HAP-1 (cell line): ENCODE measurements at regions not wholly inside any gene's neighbourhood (a gene's known extent, or its start where the extent isn't known, plus 50 kb on each side); places are given as distances from the start of the nearest gene placed in this dataset.

Experiments used
- DNase-seq, 2 experiments: peaks; one replicate each; pipeline ENCODE4 v3.0.0-alpha.2; 2016 to 2020; ENCODE audit warnings: low spot score in 2 of 2
- H3K27me3 ChIP-seq: fragments of 250-450 bp; sonication (Bioruptor Pico); 2 replicates; pipeline ENCODE4 v1.5.1; 2020; ENCODE audit warnings: low read depth, mild to moderate bottlenecking, moderate library complexity
- H3K36me3 ChIP-seq: fragments of 250-450 bp; sonication (Bioruptor Pico); replicated peaks from 2 replicates; pipeline ENCODE4 v1.5.1; 2020; ENCODE audit warnings: mild to moderate bottlenecking
- H3K4me1 ChIP-seq: fragments of 250-450 bp; sonication (Bioruptor Pico); 2 replicates; pipeline ENCODE4 v1.5.1; 2020; ENCODE audit warnings: mild to moderate bottlenecking
- H3K4me3 ChIP-seq: fragments of 250-450 bp; sonication (Bioruptor Pico); 2 replicates; pipeline ENCODE4 v1.5.1; 2020; ENCODE audit warnings: mild to moderate bottlenecking, moderate library complexity
- H3K9me3 ChIP-seq: fragments of 250-450 bp; sonication (Bioruptor Pico); 2 replicates; pipeline ENCODE4 v1.5.1; 2020; ENCODE audit warnings: mild to moderate bottlenecking, moderate library complexity
- in situ Hi-C: fragments of 300-500 bp; cut with MboI; formaldehyde crosslinking; loops from 3 replicates; pipeline ENCODE4 v1.14.3; 2020; ENCODE audit warnings: low sequenced_read_pairs, inconsistent platforms, mixed read lengths

- in situ Hi-C loops = no loop called here
- no peak for DNase-seq
- H3K4me3 ChIP-seq = no peak overlapping the region
Observed at GRCh38 chr9:96084331-96084734, 208.8 kb downstream of the ERCC6L2 start.

GRCh38 chr9:96082516-96083232 is 207.2 kb downstream of the ERCC6L2 start:
- in situ Hi-C loops = no loop called here
- H3K9me3 ChIP-seq = no peaks in the 10 kb centered on the region
- no peaks in the 10 kb centered on the region for H3K36me3 ChIP-seq
- no peaks in the 10 kb centered on the region; the same call in 1 of the 2 replicates for H3K4me1 ChIP-seq
- peaks cover 6% of the 10 kb centered on the region for H3K27me3 ChIP-seq
- H3K4me3 ChIP-seq = no peak overlapping the region
- no peak for DNase-seq

More at GRCh38 chr9:96084331-96084734, 208.8 kb downstream of the ERCC6L2 start:
- Histone ChIP-seq H3K27me3 (peaks cover 9% of the 10 kb centered on the region), H3K9me3 (no peaks in the 10 kb centered on the region), H3K36me3 (no peaks in the 10 kb centered on the region), H3K4me1 (no peaks in the 10 kb centered on the region; the same call in 1 of the 2 replicates)

- H3K9me3 ChIP-seq = no peaks in the 10 kb centered on the region
- DNase-seq = no peak
- H3K4me3 ChIP-seq = no peak overlapping the region
- in situ Hi-C loops = no loop called here
- no peaks in the 10 kb centered on the region for H3K27me3 ChIP-seq
- no peaks in the 10 kb centered on the region; the same call in 1 of the 2 replicates for H3K4me1 ChIP-seq
- H3K36me3 ChIP-seq = no peaks in the 10 kb centered on the region
Observed at GRCh38 chr9:96080364-96080763, 204.9 kb downstream of the ERCC6L2 start.

GRCh38 chr9:96079779-96080178 is 204.3 kb downstream of the ERCC6L2 start:
- in situ Hi-C loops = no loop called here
- Histone ChIP-seq H3K9me3 (no peaks in the 10 kb centered on the region), H3K27me3 (no peaks in the 10 kb centered on the region), H3K4me3 (no peak overlapping the region), H3K36me3 (no peaks in the 10 kb centered on the region), H3K4me1 (no peaks in the 10 kb centered on the region; the same call in 1 of the 2 replicates)
- DNase-seq = no peak

- Histone ChIP-seq H3K9me3 (no peaks in the 10 kb centered on the region), H3K27me3 (no peaks in the 10 kb centered on the region), H3K4me1 (no peaks in the 10 kb centered on the region; the same call in 1 of the 2 replicates), H3K4me3 (no peak overlapping the region), H3K36me3 (no peaks in the 10 kb centered on the region)
- DNase-seq = no peak
- in situ Hi-C loops = no loop called here
Observed at GRCh38 chr9:96078897-96079490, 203.5 kb downstream of the ERCC6L2 start.

GRCh38 chr9:96075757-96076156 is 200.3 kb downstream of the ERCC6L2 start:
- Histone ChIP-seq H3K4me3 (no peak overlapping the region), H3K27me3 (no peaks in the 10 kb centered on the region), H3K36me3 (no peaks in the 10 kb centered on the region), H3K4me1 (no peaks in the 10 kb centered on the region; the same call in 1 of the 2 replicates), H3K9me3 (no peaks in the 10 kb centered on the region)
- no peak for DNase-seq
- in situ Hi-C loops = no loop called here

- Histone ChIP-seq H3K4me3 (no peak overlapping the region), H3K4me1 (no peaks in the 10 kb centered on the region; the same call in 1 of the 2 replicates), H3K36me3 (no peaks in the 10 kb centered on the region), H3K9me3 (no peaks in the 10 kb centered on the region), H3K27me3 (no peaks in the 10 kb centered on the region)
- in situ Hi-C loops = no loop called here
- DNase-seq = no peak
Observed at GRCh38 chr9:96075111-96075510, 199.6 kb downstream of the ERCC6L2 start.

- no peak for DNase-seq
- Histone ChIP-seq H3K9me3 (no peaks in the 10 kb centered on the region), H3K4me1 (no peaks in the 10 kb centered on the region), H3K4me3 (no peak overlapping the region), H3K27me3 (no peaks in the 10 kb centered on the region), H3K36me3 (no peaks in the 10 kb centered on the region)
- in situ Hi-C loops = no loop called here
Observed at GRCh38 chr9:96073531-96074480, 198.3 kb downstream of the ERCC6L2 start.

GRCh38 chr9:96072930-96073329 is 197.4 kb downstream of the ERCC6L2 start:
- no peaks in the 10 kb centered on the region for H3K4me1 ChIP-seq
- in situ Hi-C loops = no loop called here
- no peak overlapping the region for H3K4me3 ChIP-seq
- no peaks in the 10 kb centered on the region for H3K36me3 ChIP-seq
- no peaks in the 10 kb centered on the region for H3K27me3 ChIP-seq
- no peaks in the 10 kb centered on the region for H3K9me3 ChIP-seq
- no peak for DNase-seq

- Histone ChIP-seq H3K4me3 (no peak overlapping the region), H3K36me3 (no peaks in the 10 kb centered on the region), H3K9me3 (no peaks in the 10 kb centered on the region), H3K4me1 (no peaks in the 10 kb centered on the region), H3K27me3 (no peaks in the 10 kb centered on the region)
- DNase-seq = no peak
- in situ Hi-C loops = no loop called here
Observed at GRCh38 chr9:96071815-96072124, 196.3 kb downstream of the ERCC6L2 start.

GRCh38 chr9:96071076-96071814 is 195.8 kb downstream of the ERCC6L2 start:
- Histone ChIP-seq H3K36me3 (no peaks in the 10 kb centered on the region), H3K4me3 (no peak overlapping the region), H3K27me3 (no peaks in the 10 kb centered on the region), H3K9me3 (no peaks in the 10 kb centered on the region), H3K4me1 (no peaks in the 10 kb centered on the region)
- in situ Hi-C loops = no loop called here
- DNase-seq = peak in 1 of 2 experiments; percentile 57

GRCh38 chr9:96069629-96070220 is 194.2 kb downstream of the ERCC6L2 start:
- no peaks in the 10 kb centered on the region for H3K27me3 ChIP-seq
- DNase-seq = no peak
- H3K4me3 ChIP-seq = no peak overlapping the region
- H3K4me1 ChIP-seq = no peaks in the 10 kb centered on the region
- in situ Hi-C loops = no loop called here
- no peaks in the 10 kb centered on the region for H3K9me3 ChIP-seq
- H3K36me3 ChIP-seq = no peaks in the 10 kb centered on the region

GRCh38 chr9:96068511-96068910 is 193.0 kb downstream of the ERCC6L2 start:
- Histone ChIP-seq H3K9me3 (no peaks in the 10 kb centered on the region), H3K27me3 (no peaks in the 10 kb centered on the region), H3K36me3 (no peaks in the 10 kb centered on the region), H3K4me3 (no peak overlapping the region), H3K4me1 (no peaks in the 10 kb centered on the region)
- in situ Hi-C loops = no loop called here
- DNase-seq = no peak
